Stomach (tissue), 4 donors: ENCODE measurements at regions not wholly inside any gene's neighbourhood (a gene's known extent, or its start where the extent isn't known, plus 50 kb on each side); places are given as distances from the start of the nearest gene placed in this dataset.

Source experiments
- CTCF ChIP-seq, 7 experiments: fragments of 450-650 bp in 4 of 7; fragments of 200-600 bp in 3 of 7; sonication (generic) in 3 of 7; IDR thresholded peaks; one replicate each; pipeline ENCODE4 v1.5.1; 2016 to 2019; ENCODE audit warnings: antibody characterized with exemption in 7 of 7, control low read depth in 2 of 7, mild to moderate bottlenecking in 1 of 7
- EP300 ChIP-seq: sonication (generic); formaldehyde crosslinking; IDR thresholded peaks from one replicate; pipeline ENCODE4 v1.6.1; 2017; ENCODE audit warnings: antibody characterized with exemption
- POLR2AphosphoS5 ChIP-seq, 3 donors: sonication (generic); formaldehyde crosslinking; IDR thresholded peaks; one replicate each; pipeline ENCODE4 v1.6.1; 2016; ENCODE audit warnings: antibody characterized with exemption in 3 of 3

- TF ChIP-seq CTCF (IDR thresholded peaks at IDR 0.05), result peak in 1 of 7 experiments; percentile 9
- TF ChIP-seq POLR2AphosphoS5 (IDR thresholded peaks at IDR 0.05), result peak; percentile 49 to 82 (median 57)
- peak; percentile 86 for TF ChIP-seq EP300
Measured at GRCh38 chr6:113564371-113565171, 292.6 kb upstream of the MARCKS start.
